GM12875 (cell line): ENCODE measurements at regions not wholly inside any gene's neighbourhood (a gene's known extent, or its start where the extent isn't known, plus 50 kb on each side); places are given as distances from the start of the nearest gene placed in this dataset.

Experiments used
- H3K4me3 ChIP-seq: one replicate; pipeline ENCODE4 v1.5.1; 2011; ENCODE audit warnings: low read depth, low read length, control low read depth
- TF ChIP-seq, protein P1 (sequence below): IDR thresholded peaks from 2 replicates; pipeline ENCODE4 v1.5.1; 2011; ENCODE audit warnings: low read depth, mild to moderate bottlenecking, control low read depth, inconsistent platforms, low read length, moderate library complexity, borderline replicate concordance; ENCODE audit not compliant: insufficient read depth

GRCh38 chr1:9486466-9487140 is 52.7 kb upstream of the SLC25A33 start:
- TF ChIP-seq, protein P1, sequence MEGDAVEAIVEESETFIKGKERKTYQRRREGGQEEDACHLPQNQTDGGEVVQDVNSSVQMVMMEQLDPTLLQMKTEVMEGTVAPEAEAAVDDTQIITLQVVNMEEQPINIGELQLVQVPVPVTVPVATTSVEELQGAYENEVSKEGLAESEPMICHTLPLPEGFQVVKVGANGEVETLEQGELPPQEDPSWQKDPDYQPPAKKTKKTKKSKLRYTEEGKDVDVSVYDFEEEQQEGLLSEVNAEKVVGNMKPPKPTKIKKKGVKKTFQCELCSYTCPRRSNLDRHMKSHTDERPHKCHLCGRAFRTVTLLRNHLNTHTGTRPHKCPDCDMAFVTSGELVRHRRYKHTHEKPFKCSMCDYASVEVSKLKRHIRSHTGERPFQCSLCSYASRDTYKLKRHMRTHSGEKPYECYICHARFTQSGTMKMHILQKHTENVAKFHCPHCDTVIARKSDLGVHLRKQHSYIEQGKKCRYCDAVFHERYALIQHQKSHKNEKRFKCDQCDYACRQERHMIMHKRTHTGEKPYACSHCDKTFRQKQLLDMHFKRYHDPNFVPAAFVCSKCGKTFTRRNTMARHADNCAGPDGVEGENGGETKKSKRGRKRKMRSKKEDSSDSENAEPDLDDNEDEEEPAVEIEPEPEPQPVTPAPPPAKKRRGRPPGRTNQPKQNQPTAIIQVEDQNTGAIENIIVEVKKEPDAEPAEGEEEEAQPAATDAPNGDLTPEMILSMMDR, result no peak
- H3K4me3 ChIP-seq, result no peak overlapping the region
